Stimulated activated CD4-positive, alpha-beta T cell treated with anti-CD3 and anti-CD28 coated beads, Interleukin-12 subunit alpha, Interleukin-12 subunit beta, amount 100 ng/mL, for 48 hours (primary cell): ENCODE measurements at regions not wholly inside any gene's neighbourhood (a gene's known extent, or its start where the extent isn't known, plus 50 kb on each side); places are given as distances from the start of the nearest gene placed in this dataset.

ENCODE experiments used
- DNase-seq, 3 donors: peaks; one replicate each; pipeline ENCODE4 v3.0.0-alpha.2; 2020; ENCODE audit warnings: low read depth in 2 of 3, low spot score in 1 of 3

- no peak for DNase-seq
Measured at GRCh38 chr21:39029086-39029755, 154.0 kb downstream of the PSMG1 start.

- DNase-seq = no peak
Measured at GRCh38 chr21:39025198-39025597, 158.1 kb downstream of the PSMG1 start.

DNA sequence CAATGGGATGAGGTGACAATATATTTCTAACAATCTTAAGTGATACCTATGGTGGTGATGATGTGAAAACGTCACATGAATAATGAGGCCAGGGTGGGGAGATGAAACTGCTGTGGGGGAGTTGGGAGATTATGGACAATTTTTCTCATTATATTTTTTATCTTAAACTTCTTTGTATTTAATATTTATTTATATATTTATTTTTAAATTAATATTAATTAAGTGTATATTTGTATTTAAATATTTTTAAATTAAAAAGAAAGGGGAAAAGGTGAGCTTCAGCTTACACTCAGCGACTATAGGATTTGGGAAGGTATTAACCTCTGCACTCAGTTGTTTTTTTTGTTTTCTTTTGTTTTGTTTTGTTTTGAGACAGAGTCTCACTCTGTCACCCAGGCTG, 158.7 kb downstream of the PSMG1 start:
- DNase-seq = no peak

DNA sequence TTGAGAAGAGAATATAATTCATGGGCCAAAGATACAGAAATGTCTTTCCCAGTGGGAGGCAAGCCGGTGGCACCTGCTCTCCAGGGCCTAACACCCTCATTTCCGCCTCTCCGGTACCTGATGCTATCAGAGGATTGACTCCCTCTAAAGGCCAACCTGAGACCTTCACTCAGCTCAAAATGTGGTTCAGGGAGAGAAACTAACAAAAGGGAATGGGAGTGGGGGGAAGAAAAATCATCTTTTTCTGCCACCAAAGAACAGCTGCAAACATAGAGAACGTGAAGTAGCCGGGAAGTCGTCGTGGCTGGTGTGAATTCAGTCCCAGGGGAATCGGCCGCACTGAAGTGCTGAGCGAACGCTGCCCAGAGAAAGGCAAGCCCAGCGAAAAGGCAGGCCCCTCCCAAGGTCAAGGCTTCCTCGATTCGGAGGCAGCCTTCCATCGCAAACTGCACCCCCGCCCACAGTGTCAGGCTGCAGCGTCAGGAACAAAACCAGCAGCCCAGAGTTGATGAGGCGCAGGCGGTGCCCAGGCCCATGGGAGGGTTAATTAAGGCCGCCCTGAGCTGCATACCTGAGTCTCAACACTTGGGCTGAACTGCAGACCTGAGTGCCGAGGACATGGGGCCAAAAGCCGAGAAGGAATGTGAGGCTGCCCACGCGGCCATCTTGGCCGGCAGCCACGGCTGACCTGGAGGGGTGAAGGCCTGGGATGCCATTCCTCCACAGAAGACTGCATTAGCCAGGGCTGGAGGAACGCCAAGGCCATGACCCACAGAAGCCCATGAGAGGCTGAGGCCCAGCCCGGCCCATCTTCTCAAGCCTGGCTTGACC, 160.2 kb downstream of the PSMG1 start:
- DNase-seq = no peak

GRCh38 chr21:39022466-39022862, 160.8 kb downstream of the PSMG1 start:
- DNase-seq = no peak

GRCh38 chr21:39022035-39022434, 161.2 kb downstream of the PSMG1 start:
- no peak for DNase-seq

GRCh38 chr21:39021478-39021832, 161.8 kb downstream of the PSMG1 start:
- DNase-seq = no peak

GRCh38 chr21:39020751-39021477, 162.3 kb downstream of the PSMG1 start:
- DNase-seq = no peak

- no peak for DNase-seq
Measured at GRCh38 chr21:39018730-39019129, 164.5 kb downstream of the PSMG1 start.

DNA sequence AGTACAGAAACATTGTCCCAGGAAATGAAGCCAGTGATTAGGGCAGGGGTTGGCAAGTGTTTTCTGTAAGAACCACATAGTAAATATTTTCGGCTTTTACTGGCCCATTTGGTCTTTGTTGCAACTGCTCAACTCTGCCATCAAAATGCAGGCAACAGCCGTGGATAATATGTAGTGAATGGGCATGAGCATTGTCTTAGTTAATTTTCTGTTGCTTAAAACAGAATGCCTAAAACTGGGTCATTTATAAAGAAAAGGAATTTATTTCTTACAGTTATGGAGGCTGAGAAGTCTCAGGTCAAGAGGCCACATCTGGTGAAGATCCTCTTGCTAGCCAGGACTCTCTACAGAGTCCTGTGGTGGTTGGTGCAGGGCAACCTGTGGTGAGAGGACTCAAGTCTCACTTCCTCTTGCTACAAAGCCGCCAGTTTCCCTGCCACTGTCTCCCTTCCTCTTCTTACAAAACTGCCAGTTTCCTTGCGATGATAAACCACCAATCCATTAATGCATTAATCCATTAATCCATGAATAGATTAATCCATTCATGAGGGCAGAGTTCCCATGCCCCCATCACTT, 166.4 kb downstream of the PSMG1 start:
- DNase-seq = no peak

DNA sequence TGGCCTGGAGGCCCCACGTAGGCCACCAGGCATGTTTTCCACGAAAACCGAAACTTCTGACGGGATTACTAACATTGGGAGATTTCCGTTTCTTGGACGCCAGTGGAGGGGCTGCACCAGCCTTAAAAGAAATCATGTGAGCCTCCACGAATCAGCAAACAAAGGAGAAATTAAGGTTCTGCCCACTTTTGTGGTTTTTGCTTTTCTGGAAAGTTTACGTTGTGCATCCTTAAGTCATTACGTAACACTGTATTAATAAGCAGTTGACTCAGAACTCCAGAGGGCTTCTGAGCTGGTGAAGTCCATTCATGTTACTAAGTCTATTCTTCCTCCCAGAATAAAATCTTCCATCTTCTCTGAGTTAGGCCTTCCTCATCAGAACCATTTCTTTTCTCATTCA, 168.5 kb downstream of the PSMG1 start:
- no peak for DNase-seq

- DNase-seq = no peak
Measured at GRCh38 chr21:39012326-39013230, 170.7 kb downstream of the PSMG1 start.

DNA sequence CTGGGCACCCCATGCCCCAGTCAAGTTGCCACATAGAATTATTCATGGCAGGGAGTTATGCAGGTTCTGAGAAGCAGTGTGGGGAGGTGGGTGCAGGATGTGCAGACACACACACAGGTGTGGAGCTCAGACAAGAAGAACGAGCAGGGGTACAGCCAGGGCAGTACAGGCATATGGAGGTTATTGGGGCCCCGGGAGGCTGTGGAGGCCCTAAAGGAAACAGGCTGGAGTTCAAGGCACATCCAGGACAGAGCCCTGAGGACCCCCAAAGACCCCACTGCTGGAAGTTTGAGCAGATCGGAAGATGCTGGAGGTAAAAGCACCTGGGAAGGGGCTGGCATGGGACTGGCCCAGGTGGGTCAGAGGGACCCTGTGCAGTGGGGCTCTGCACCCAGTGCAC, 171.3 kb downstream of the PSMG1 start:
- no peak for DNase-seq

GRCh38 chr21:39010629-39011404, 172.4 kb downstream of the PSMG1 start:
- DNase-seq = no peak

DNA sequence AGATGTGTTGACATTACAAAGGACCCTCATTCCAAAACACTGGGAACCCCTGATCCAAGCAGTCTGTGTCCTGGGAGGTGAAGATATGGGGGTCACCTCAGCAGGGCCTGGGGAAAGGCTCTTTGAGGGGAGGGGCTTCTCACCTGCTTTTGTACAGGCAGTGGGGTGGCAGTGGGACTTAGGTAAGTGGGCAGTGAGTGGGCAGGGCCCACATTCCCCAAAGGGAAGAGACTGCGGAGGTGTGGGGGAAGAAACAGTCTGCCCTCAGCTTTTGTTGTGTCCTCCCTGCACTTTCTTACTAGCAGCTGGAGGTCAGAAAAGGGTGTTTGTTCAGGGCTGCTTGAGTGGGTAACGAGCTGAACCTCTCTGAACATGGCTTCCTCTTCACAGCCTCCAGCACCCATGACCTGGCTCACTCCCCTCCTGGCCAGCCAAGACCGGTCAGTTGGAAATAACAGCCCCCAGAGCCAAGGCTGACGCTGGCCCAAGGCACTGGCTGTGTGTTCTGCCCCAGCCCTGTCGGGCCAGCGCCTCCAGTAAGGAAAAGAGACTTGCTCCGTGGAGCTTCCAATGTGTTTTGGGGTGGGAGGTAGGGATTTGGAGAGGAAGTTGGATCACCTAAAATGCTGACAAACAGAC, 173.5 kb downstream of the PSMG1 start:
- no peak for DNase-seq

DNA sequence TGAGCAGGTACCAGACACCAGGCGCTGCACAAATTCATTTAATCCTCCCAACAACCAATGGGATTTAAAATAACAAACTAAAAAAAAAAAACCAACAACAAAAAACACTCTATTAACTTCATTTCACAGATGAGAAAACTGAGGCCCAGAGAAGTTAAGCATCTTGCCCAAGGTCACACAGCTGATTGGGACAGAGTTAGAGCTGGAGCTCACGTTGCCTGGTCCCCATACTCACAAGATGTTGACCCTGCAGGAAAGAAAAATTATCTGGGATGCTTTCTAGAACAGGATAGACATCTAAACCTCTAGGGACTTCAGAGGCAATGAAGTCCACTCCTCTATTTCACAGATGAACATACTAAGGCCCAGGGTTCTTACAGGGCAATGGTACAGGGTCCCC, 175.3 kb downstream of the PSMG1 start:
- no peak for DNase-seq

DNA sequence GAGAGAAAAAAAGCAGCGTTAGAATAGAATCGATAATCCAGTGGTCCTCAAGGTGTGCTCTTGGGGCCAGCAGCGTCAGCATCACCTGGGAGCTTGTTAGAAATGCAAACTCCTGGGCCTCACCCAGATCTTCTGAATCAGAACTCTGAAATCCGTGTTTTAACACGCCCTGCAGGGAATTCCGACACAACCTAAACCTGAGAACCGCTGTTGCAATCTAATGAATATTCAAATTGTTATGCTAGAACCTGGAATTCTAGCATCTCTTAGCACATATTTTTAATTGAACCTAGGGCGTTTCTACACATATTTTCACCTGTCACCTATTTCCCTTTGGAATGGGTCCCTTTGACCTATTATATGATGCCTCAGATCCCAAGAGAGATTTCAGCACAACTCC, 175.7 kb downstream of the PSMG1 start:
- DNase-seq = no peak

- DNase-seq = no peak
Measured at GRCh38 chr21:39006571-39007311, 176.5 kb downstream of the PSMG1 start.

- DNase-seq = no peak
Measured at GRCh38 chr21:39005502-39005787, 177.8 kb downstream of the PSMG1 start.
